Keratinocyte (primary cell): ENCODE measurements at regions not wholly inside any gene's neighbourhood (a gene's known extent, or its start where the extent isn't known, plus 50 kb on each side); places are given as distances from the start of the nearest gene placed in this dataset.

ENCODE experiments used
- DNase-seq: peaks from one replicate; pipeline ENCODE4 v3.0.0-alpha.2; 2011; ENCODE audit warnings: low read depth, missing footprints, low spot score
- FAIRE-seq: peaks from 2 replicates; lab custom pipeline; 2011; peaks lifted over from hg19 to GRCh38; lab: Jason Lieb, UNC
- H2AFZ ChIP-seq: 2 replicates; pipeline ENCODE4 v1.6.0; 2012; ENCODE audit warnings: low read length, control low read depth, inconsistent platforms; ENCODE audit not compliant: control insufficient read depth
- H3K27ac ChIP-seq: 2 replicates; pipeline ENCODE4 v1.5.1; 2011; ENCODE audit warnings: low read length; ENCODE audit not compliant: control insufficient read depth, insufficient read depth
- H3K27me3 ChIP-seq: 3 replicates; pipeline ENCODE4 v1.6.0; 2011; ENCODE audit warnings: low read length; ENCODE audit not compliant: control insufficient read depth, insufficient read depth; ENCODE audit errors: extremely low read depth
- H3K36me3 ChIP-seq, 2 experiments: 2 replicates in 1 of 2; 3 replicates in 1 of 2; pipeline ENCODE4 v1.5.1; 2011; ENCODE audit warnings: low read length in 2 of 2, mild to moderate bottlenecking in 1 of 2; ENCODE audit not compliant: control insufficient read depth in 2 of 2, insufficient read depth in 2 of 2; ENCODE audit errors: extremely low read depth in 1 of 2
- H3K4me1 ChIP-seq: 3 replicates; pipeline ENCODE4 v1.5.1; 2011; ENCODE audit warnings: low read length; ENCODE audit not compliant: control insufficient read depth, insufficient read depth; ENCODE audit errors: extremely low read depth
- H3K4me2 ChIP-seq: 3 replicates; pipeline ENCODE4 v1.6.0; 2011; ENCODE audit warnings: low read depth, low read length; ENCODE audit not compliant: control insufficient read depth, insufficient read depth; ENCODE audit errors: extremely low read depth
- H3K4me3 ChIP-seq, 3 experiments: fragments of 200-600 bp in 1 of 3; sonication (generic) in 1 of 3; 2 replicates in 2 of 3; 3 replicates in 1 of 3; pipeline ENCODE4 v1.5.1; 2011 to 2016; ENCODE audit warnings: low read length in 3 of 3, mild to moderate bottlenecking in 3 of 3, control low read depth in 2 of 3, inconsistent platforms in 1 of 3, low read depth in 1 of 3, mixed read lengths in 1 of 3, mixed run types in 1 of 3, moderate library complexity in 1 of 3; ENCODE audit not compliant: control insufficient read depth in 2 of 3, insufficient read depth in 2 of 3; ENCODE audit errors: extremely low read depth in 1 of 3
- H3K79me2 ChIP-seq: 2 replicates; pipeline ENCODE4 v1.6.0; 2012; ENCODE audit warnings: low read length; ENCODE audit not compliant: control insufficient read depth, insufficient read depth
- H3K9ac ChIP-seq: 3 replicates; pipeline ENCODE4 v1.6.0; 2011; ENCODE audit warnings: low read length; ENCODE audit not compliant: control insufficient read depth, insufficient read depth; ENCODE audit errors: extremely low read depth
- H3K9me1 ChIP-seq: 3 replicates; pipeline ENCODE4 v1.6.0; 2011; ENCODE audit warnings: low read length; ENCODE audit not compliant: control insufficient read depth, insufficient read depth; ENCODE audit errors: extremely low read depth
- H3K9me3 ChIP-seq: 2 replicates; pipeline ENCODE4 v1.5.1; 2012; ENCODE audit warnings: low read depth, low read length; ENCODE audit not compliant: control insufficient read depth
- H4K20me1 ChIP-seq: 3 replicates; pipeline ENCODE4 v1.6.0; 2011; ENCODE audit warnings: low read length; ENCODE audit not compliant: control insufficient read depth, insufficient read depth; ENCODE audit errors: extremely low read depth
- EZH2 ChIP-seq: IDR thresholded peaks from one replicate; pipeline ENCODE4 v1.6.1; 2012; ENCODE audit warnings: inconsistent platforms, mild to moderate bottlenecking, low read length, moderate library complexity
- dilution Hi-C: fragments of 300-500 bp; cut with MboI; formaldehyde crosslinking; loops from one replicate; pipeline ENCODE4 v1.7.0; 2020; ENCODE audit warnings: low sequenced_read_pairs; ENCODE audit not compliant: extremely low pct_ligation_motif_present
- TF ChIP-seq, protein P1 (sequence below), 3 experiments: IDR thresholded peaks in 1 of 3; conservative IDR thresholded peaks in 1 of 3; optimal IDR thresholded peaks in 1 of 3; 2 replicates in 2 of 3; 3 replicates in 1 of 3; pipeline versions ENCODE3 to v1.5.1; 2011; ENCODE audit warnings: low read length in 3 of 3, mild to moderate bottlenecking in 3 of 3, moderate library complexity in 2 of 3, control low read depth in 1 of 3, inconsistent platforms in 1 of 3; ENCODE audit not compliant: insufficient read depth in 2 of 3; ENCODE audit errors: extremely low read depth in 1 of 3

GRCh38 chr12:107486140-107486892, 199.3 kb upstream of the PWP1 start:
- no peaks in the 10 kb centered on the region for H3K36me3 ChIP-seq
- no peak overlapping the region for H3K4me2 ChIP-seq
- no peak for DNase-seq
- no peaks in the 10 kb centered on the region for H3K4me1 ChIP-seq
- no peaks in the 10 kb centered on the region for H3K27me3 ChIP-seq
- H2AFZ ChIP-seq, result no peak overlapping the region
- TF ChIP-seq, protein P1, sequence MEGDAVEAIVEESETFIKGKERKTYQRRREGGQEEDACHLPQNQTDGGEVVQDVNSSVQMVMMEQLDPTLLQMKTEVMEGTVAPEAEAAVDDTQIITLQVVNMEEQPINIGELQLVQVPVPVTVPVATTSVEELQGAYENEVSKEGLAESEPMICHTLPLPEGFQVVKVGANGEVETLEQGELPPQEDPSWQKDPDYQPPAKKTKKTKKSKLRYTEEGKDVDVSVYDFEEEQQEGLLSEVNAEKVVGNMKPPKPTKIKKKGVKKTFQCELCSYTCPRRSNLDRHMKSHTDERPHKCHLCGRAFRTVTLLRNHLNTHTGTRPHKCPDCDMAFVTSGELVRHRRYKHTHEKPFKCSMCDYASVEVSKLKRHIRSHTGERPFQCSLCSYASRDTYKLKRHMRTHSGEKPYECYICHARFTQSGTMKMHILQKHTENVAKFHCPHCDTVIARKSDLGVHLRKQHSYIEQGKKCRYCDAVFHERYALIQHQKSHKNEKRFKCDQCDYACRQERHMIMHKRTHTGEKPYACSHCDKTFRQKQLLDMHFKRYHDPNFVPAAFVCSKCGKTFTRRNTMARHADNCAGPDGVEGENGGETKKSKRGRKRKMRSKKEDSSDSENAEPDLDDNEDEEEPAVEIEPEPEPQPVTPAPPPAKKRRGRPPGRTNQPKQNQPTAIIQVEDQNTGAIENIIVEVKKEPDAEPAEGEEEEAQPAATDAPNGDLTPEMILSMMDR (optimal IDR thresholded peaks at IDR 0.05 in 1 of 3, IDR thresholded peaks at IDR 0.05 in 1 of 3, conservative IDR thresholded peaks at IDR 0.05 in 1 of 3; ENCODE audit: extremely low read depth in 1 of 3, insufficient read depth in 2 of 3, low read length in 3 of 3), result no peak
- TF ChIP-seq EZH2, result no peak
- H3K9me3 ChIP-seq, result no peaks in the 10 kb centered on the region
- H3K9me1 ChIP-seq, result no peaks in the 10 kb centered on the region
- no peaks in the 10 kb centered on the region for H4K20me1 ChIP-seq
- dilution Hi-C loops, result no loop called here
- no peak for FAIRE-seq
- no peak overlapping the region for H3K9ac ChIP-seq
- H3K79me2 ChIP-seq, result no peaks in the 10 kb centered on the region
- H3K4me3 ChIP-seq, result no peak overlapping the region
- no peak overlapping the region for H3K27ac ChIP-seq

GRCh38 chr12:107487011-107487680, 198.5 kb upstream of the PWP1 start:
- Histone ChIP-seq H3K36me3 (no peaks in the 10 kb centered on the region), H3K27me3 (no peaks in the 10 kb centered on the region), H3K9me3 (no peaks in the 10 kb centered on the region), H3K4me3 (no peak overlapping the region), H3K9ac (no peak overlapping the region), H4K20me1 (no peaks in the 10 kb centered on the region), H3K27ac (no peak overlapping the region), H3K4me1 (no peaks in the 10 kb centered on the region), H3K4me2 (no peak overlapping the region), H3K79me2 (no peaks in the 10 kb centered on the region), H2AFZ (no peak overlapping the region), H3K9me1 (no peaks in the 10 kb centered on the region)
- DNase-seq (no peak), FAIRE-seq (no peak)
- dilution Hi-C loops, result no loop called here
- TF ChIP-seq EZH2, result no peak
- TF ChIP-seq, protein P1 (optimal IDR thresholded peaks at IDR 0.05 in 1 of 3, IDR thresholded peaks at IDR 0.05 in 1 of 3, conservative IDR thresholded peaks at IDR 0.05 in 1 of 3; ENCODE audit: extremely low read depth in 1 of 3, insufficient read depth in 2 of 3, low read length in 3 of 3), result no peak
